ENCODE measurements at regions not wholly inside any gene's neighbourhood (a gene's known extent, or its start where the extent isn't known, plus 50 kb on each side); places are given as distances from the start of the nearest gene placed in this dataset.

DNA sequence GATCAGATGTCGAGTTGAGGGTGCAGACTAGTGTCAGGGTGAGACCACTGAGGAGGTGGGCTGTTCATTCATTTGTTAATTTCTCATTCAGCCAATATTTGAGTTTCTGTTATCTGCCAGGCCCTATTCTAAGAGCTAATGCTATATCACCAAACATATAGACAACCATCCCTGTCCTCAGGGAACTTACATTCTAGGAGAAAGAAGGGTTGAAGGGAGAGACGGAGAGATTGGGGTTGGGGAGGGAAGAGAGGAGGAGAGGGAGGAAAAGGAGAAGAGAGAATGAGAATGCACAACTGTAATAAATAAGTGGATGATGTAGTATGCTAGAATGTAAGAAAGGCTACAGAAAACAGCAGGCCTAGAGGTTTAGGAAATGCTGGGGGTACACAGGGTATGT, 129.9 kb upstream of the PITX1 start:
- FAIRE-seq (no peak), ATAC-seq (no peak), DNase-seq (no peak)
- Histone ChIP-seq H3K36me3 (no peaks in the 10 kb centered on the region), H3K9me3 (no peaks in the 10 kb centered on the region), H3K27me3 (no peaks in the 10 kb centered on the region), H3K27ac (no peak overlapping the region), H3K4me3 (no peak overlapping the region), H3K4me1 (no peaks in the 10 kb centered on the region)
- intact Hi-C loops (cut with DNase I) = no loop called here
- TF ChIP-seq, protein P1, sequence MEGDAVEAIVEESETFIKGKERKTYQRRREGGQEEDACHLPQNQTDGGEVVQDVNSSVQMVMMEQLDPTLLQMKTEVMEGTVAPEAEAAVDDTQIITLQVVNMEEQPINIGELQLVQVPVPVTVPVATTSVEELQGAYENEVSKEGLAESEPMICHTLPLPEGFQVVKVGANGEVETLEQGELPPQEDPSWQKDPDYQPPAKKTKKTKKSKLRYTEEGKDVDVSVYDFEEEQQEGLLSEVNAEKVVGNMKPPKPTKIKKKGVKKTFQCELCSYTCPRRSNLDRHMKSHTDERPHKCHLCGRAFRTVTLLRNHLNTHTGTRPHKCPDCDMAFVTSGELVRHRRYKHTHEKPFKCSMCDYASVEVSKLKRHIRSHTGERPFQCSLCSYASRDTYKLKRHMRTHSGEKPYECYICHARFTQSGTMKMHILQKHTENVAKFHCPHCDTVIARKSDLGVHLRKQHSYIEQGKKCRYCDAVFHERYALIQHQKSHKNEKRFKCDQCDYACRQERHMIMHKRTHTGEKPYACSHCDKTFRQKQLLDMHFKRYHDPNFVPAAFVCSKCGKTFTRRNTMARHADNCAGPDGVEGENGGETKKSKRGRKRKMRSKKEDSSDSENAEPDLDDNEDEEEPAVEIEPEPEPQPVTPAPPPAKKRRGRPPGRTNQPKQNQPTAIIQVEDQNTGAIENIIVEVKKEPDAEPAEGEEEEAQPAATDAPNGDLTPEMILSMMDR (IDR thresholded peaks at IDR 0.05) = no peak
- 74 to 83% methylated on average over 2 of the region's 2 CpGs for WGBS, 2 donors

DNA sequence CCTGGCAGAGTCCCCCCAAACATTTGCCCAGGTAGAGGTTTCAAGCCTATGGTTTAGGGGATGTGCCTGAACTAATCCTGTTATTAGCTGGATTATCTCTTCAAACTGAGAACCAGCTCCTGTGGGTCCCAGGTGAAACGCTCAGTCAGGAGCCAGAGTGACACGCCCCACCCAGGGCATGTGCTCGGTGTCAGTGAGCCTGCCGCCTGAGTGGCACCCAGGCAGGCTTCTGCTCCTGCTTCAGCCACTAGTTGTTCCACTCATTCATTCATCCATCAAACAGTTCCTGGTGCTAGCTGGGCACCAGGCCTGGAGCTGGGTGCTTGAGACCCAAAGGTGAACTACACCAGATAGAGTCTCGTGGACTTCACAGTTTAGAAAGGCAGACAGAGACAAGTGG, 129.4 kb upstream of the PITX1 start:
- ATAC-seq = no peak
- TF ChIP-seq, protein P1 (IDR thresholded peaks at IDR 0.05) = no peak
- no peaks in the 10 kb centered on the region for H3K27me3 ChIP-seq
- H3K36me3 ChIP-seq = no peaks in the 10 kb centered on the region
- 66 to 69% methylated on average over 5 of the region's 5 CpGs for WGBS, 2 donors
- no peak overlapping the region for H3K4me3 ChIP-seq
- no peak for DNase-seq
- H3K9me3 ChIP-seq = no peaks in the 10 kb centered on the region
- no peak for FAIRE-seq
- no peaks in the 10 kb centered on the region for H3K4me1 ChIP-seq
- no peak overlapping the region for H3K27ac ChIP-seq
- intact Hi-C loops (cut with DNase I) = no loop called here

DNA sequence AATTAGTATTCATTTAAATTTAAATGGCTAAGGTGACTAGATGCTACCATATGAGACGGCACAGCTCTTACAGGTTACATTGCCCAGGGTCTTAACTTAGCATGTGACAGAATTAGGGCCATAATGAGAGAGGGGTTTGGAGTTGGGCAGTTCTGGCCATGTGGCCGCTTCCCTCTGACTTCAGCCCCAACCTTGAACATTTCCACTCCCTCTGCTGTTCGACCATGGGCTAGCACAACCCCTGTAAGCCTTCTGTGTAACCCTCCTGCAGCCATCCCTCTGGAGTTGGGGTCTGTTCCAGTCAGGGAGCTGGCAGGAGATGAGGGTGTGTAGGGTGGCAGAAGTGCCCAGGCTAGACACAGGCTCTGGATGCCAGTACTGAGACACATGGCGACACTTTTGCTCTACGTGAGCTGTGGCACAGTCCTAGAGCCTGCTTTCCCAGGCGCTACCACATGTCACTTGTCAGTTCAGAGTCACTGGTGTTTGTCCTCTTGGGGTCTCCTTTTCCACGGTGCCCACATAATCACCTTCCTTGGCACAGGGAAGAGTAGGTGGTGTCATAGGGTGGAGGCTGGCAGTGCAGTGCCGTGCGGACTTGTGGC, 128.7 kb upstream of the PITX1 start:
- FAIRE-seq = no peak
- Histone ChIP-seq H3K27ac (no peak overlapping the region), H3K9me3 (no peaks in the 10 kb centered on the region), H3K27me3 (no peaks in the 10 kb centered on the region), H3K4me1 (no peaks in the 10 kb centered on the region), H3K4me3 (no peak overlapping the region), H3K36me3 (no peaks in the 10 kb centered on the region)
- whole genome bisulfite sequencing, 2 donors = 62 to 65% methylated on average over 9 of the region's 9 CpGs
- intact Hi-C loops (cut with DNase I) = no loop called here
- TF ChIP-seq, protein P1 (IDR thresholded peaks at IDR 0.05) = no peak
- no peak for ATAC-seq
- no peak for DNase-seq

DNA sequence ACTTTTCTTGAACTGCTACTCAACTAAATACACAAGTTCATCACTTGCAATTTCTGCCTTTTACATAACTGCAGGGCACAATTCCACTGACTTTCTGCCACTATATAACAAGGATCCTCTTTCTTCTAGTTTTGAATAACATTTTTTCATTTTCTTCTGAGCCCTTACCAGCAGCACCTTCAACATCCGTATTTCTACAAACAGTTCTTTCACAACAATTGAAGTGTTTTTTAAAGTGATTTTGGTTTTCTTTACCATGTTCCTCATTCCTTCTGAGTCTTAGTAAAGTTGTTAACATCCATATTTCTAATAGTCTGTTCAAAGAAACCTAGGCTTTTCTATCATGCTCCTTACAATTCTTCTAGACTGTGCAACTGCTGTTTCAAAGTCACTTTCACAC, 127.2 kb upstream of the PITX1 start:
- TF ChIP-seq, protein P1 (IDR thresholded peaks at IDR 0.05) = no peak
- Histone ChIP-seq H3K27ac (no peak overlapping the region), H3K27me3 (no peaks in the 10 kb centered on the region), H3K4me1 (no peaks in the 10 kb centered on the region), H3K4me3 (no peak overlapping the region), H3K9me3 (no peaks in the 10 kb centered on the region), H3K36me3 (no peaks in the 10 kb centered on the region)
- WGBS, 2 donors = 64 to 68% methylated on average over 1 of the region's 1 CpG
- DNase-seq (no peak), ATAC-seq (no peak), FAIRE-seq (no peak)
- intact Hi-C loops (cut with DNase I) = no loop called here

DNA sequence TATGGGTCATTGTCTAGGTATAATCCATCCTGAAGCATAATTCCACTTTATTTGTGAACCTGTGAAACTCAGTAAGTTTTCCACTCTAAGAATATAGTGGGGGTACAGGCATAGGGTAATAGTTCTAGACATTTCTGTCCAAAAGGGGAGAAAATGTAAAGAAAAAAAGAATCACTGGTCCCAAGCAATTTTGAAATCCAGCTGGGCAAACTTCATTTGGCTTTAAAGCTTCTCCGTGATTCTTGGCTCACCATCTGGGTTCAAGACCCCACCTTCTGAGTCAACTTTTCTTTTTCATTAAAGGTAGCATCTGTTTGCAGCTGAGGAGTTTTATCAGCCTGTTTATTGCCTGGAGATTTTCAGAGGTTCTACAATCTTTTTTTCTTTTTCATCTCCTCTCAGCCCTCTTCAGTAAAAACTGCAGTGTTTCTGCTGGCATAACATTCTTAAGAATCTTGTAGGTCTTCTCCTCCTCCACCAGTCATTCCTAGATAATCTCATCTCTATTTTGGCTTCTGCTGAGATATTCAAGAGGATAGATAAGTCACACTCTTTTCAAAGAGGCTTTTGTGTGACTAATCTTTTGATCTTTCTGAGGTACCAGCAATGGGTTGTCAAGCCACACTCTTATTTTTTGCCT, 126.1 kb upstream of the PITX1 start:
- TF ChIP-seq, protein P1 (IDR thresholded peaks at IDR 0.05) = no peak
- no peaks in the 10 kb centered on the region for H3K36me3 ChIP-seq
- 53 to 73% methylated on average over 1 of the region's 1 CpG for WGBS, 2 donors
- no peak overlapping the region for H3K4me3 ChIP-seq
- H3K27ac ChIP-seq = no peak overlapping the region
- DNase-seq (no peak), ATAC-seq (no peak), FAIRE-seq (no peak)
- H3K9me3 ChIP-seq = no peaks in the 10 kb centered on the region
- H3K4me1 ChIP-seq = no peaks in the 10 kb centered on the region
- intact Hi-C loops (cut with DNase I) = no loop called here
- H3K27me3 ChIP-seq = no peaks in the 10 kb centered on the region

Data from pancreas (tissue), 10 donors.